Kidney (tissue), 10 donors: ENCODE measurements at regions not wholly inside any gene's neighbourhood (a gene's known extent, or its start where the extent isn't known, plus 50 kb on each side); places are given as distances from the start of the nearest gene placed in this dataset.
"Not testable (repeated sequence)": the region's sequence is repeated elsewhere in the genome, so short reads cannot be mapped to it uniquely, and the experiment has no call there.

Source experiments
- DNase-seq, 5 donors: peaks; one replicate each; pipeline ENCODE4 v3.0.0-alpha.2; 2013 to 2020
- FAIRE-seq: peaks from 2 replicates; lab custom pipeline; 2012; peaks lifted over from hg19 to GRCh38; lab: Jason Lieb, UNC
- H3K27ac ChIP-seq, 2 donors: one replicate each; pipeline ENCODE4 v1.7.0; 2013; ENCODE audit warnings: low read depth in 2 of 2, low read length in 2 of 2, inconsistent platforms in 1 of 2
- H3K27me3 ChIP-seq: one replicate; pipeline ENCODE4 v1.7.1; 2013; ENCODE audit warnings: low read length, inconsistent platforms; ENCODE audit not compliant: control insufficient read depth, insufficient read depth
- H3K36me3 ChIP-seq, 3 donors: one replicate each; pipeline versions ENCODE4 v1.7.0 to v1.7.1; 2013; ENCODE audit warnings: low read length in 3 of 3, control low read depth in 1 of 3, inconsistent platforms in 1 of 3; ENCODE audit not compliant: insufficient read depth in 3 of 3, control insufficient read depth in 2 of 3
- H3K4me1 ChIP-seq, 3 donors: one replicate each; pipeline versions ENCODE4 v1.7.0 to v1.7.1; 2013; ENCODE audit warnings: low read length in 3 of 3, inconsistent platforms in 1 of 3, low read depth in 1 of 3; ENCODE audit not compliant: control insufficient read depth in 2 of 3, insufficient read depth in 2 of 3
- H3K4me3 ChIP-seq, 3 donors: one replicate each; pipeline versions ENCODE4 v1.7.0 to v1.8.1; 2013; ENCODE audit warnings: low read length in 3 of 3, control low read depth in 1 of 3, inconsistent platforms in 1 of 3
- H3K9ac ChIP-seq, 3 donors: one replicate each; pipeline versions ENCODE4 v1.7.0 to v1.7.1; 2013; ENCODE audit warnings: low read length in 3 of 3, control low read depth in 1 of 3, inconsistent platforms in 1 of 3
- H3K9me3 ChIP-seq, 3 donors: one replicate each; pipeline versions ENCODE4 v1.7.0 to v1.7.1; 2013; ENCODE audit warnings: low read length in 3 of 3, control low read depth in 1 of 3, inconsistent platforms in 1 of 3; ENCODE audit not compliant: control insufficient read depth in 2 of 3, insufficient read depth in 1 of 3
- intact Hi-C: fragments of 100-400 bp; cut with DNase I; formaldehyde crosslinking; loops from one replicate; pipeline ENCODE4 v1.11.1; 2022
- donor health status: control.
- donor health status: control.
- donor health status: DM: yes; HTN: yes; CAD: no.
- donor health status: Normal renal cell carcinoma (clear cell type).

DNA sequence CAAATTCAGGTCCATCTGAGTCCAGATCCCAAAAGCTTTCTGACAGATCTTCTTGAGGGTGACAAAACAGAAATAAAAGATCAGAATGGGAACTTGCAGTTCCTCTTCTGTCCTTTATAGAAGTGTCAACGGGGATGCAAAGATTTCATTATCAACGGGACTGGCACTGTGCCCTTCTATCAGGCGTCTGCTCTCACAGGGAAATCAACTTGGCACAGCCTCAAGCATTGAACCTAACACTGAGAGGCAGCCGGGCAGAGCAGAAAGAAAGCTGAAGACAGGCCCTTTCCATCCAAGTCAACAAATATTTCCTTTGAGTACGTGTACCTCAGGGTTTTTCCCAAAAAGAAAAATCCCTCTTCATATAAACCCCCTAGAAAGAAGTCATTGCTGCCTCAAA, 194.5 kb downstream of the NPIPA8 start:
- H3K9me3 ChIP-seq, H3K4me3 ChIP-seq, H3K27ac ChIP-seq, FAIRE-seq, H3K9ac ChIP-seq, H3K27me3 ChIP-seq, intact Hi-C loops, H3K4me1 ChIP-seq, DNase-seq, H3K36me3 ChIP-seq: not testable (repeated sequence)

DNA sequence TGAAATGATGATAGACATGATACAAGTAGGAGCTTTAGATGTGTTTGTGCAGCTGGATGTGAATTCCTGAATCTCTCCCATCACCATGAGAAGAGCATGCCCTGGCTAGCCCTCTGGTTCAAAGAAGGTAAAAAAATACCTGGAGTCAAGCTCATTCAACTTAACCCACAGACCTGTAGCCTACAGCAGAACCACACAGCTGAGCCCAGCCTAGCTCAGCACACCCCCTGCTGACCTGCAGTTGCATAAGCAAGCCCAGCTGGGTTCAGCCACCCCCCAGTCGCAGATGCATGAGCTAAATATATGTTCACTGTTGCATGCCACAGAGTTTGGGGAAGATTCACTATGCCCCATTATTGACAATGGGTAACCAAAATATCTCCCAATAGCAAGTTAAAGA, 200.2 kb downstream of the NPIPA8 start:
- DNase-seq, H3K9me3 ChIP-seq, H3K36me3 ChIP-seq, H3K27me3 ChIP-seq, FAIRE-seq, intact Hi-C loops, H3K27ac ChIP-seq, H3K4me3 ChIP-seq, H3K9ac ChIP-seq, H3K4me1 ChIP-seq: not testable (repeated sequence)

DNA sequence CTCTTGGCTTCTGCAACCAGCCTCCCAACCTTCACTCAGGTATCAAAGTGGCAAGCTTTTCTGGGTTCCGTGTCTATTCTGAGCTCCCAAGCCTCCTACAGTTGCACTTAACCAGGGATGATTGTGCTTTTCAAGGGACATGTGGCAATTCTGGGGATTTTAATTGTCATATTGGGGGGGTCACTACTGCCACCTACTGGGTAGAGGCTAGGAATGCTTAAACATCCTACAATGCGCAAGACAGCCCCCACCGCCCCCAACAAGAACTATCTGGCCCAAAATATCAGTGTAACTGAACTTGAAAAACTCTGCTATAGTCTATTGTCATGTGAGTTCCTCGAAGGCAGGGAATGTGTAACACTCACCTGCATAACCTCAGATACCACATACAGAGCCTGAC, 201.5 kb downstream of the NPIPA8 start:
- H3K4me1 ChIP-seq, H3K27me3 ChIP-seq, H3K9me3 ChIP-seq, H3K27ac ChIP-seq, DNase-seq, H3K36me3 ChIP-seq, H3K4me3 ChIP-seq, FAIRE-seq, intact Hi-C loops, H3K9ac ChIP-seq: not testable (repeated sequence)

DNA sequence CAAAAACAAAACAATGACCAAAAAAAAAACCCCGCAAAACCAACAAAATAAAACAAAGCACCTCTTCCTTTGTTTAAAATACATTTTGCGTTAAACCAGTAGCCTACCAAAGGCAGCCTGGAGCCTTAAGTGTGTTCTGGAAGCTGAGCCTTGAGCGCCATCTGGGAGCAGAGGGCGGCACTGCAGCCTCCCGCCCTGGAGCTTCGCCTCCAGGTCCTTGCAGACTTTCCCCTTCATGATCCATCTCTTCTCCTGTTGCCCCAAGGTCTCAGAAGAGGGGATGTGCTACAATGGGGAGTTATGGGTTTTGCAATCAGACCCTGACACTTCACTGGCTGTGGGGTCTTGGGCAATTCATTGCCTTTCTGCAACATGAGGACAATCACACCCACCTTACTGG, 204.9 kb downstream of the NPIPA8 start:
- H3K27me3 ChIP-seq, DNase-seq, intact Hi-C loops, H3K9ac ChIP-seq, H3K4me1 ChIP-seq, H3K27ac ChIP-seq, H3K9me3 ChIP-seq, H3K36me3 ChIP-seq, FAIRE-seq, H3K4me3 ChIP-seq: not testable (repeated sequence)

DNA sequence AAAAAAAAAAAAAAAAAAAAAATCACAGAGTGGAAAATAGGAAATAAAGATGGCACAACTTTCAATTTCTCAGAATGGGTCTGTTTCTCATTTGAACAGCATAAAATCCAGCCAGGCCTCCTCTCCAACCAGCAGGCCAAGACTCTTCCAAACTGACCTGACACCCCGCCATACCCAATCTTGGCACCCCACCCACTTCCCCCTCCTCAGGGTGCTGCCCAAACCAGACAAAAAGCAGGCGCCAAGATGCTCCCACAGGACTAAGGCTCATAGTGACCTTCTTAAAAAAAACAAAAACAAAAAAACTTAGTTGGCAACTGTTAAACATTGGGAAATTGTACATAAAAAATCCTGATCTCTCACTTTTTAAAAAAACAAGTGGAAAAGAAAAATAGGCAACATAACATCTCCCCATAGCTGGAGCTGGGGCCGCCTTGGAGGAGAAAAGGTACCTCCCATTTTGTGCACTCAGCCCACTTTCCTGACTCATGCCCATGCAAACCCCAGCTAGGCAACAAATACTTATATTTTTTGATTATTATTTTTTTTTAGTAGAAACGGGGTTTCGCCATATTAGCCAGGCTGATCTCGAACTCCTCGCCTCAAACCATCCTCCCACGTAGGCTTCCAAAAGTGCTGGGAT, 205.9 kb downstream of the NPIPA8 start:
- H3K27ac ChIP-seq, H3K9me3 ChIP-seq, H3K36me3 ChIP-seq, H3K4me1 ChIP-seq, intact Hi-C loops, FAIRE-seq, H3K4me3 ChIP-seq, DNase-seq, H3K27me3 ChIP-seq, H3K9ac ChIP-seq: not testable (repeated sequence)

DNA sequence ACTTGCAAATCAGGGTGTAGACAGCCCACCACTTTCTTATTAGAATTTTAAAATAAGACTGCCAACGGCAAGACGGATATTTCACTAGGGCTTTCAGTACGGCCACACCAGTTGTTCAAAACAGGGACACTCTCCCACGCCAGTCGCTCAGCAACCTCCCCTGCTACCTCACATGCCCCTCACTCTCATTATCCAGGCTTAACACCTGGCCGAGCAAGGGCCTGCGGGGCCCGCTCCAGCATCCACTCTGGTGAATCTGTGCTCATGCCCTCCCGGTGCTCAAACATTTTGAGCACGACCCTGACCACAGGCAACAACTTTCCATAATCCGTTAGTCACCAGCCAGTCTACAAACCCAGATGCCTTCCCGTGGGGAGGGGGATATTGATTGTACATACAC, 209.5 kb downstream of the NPIPA8 start:
- FAIRE-seq, intact Hi-C loops, DNase-seq: not testable (repeated sequence)

DNA sequence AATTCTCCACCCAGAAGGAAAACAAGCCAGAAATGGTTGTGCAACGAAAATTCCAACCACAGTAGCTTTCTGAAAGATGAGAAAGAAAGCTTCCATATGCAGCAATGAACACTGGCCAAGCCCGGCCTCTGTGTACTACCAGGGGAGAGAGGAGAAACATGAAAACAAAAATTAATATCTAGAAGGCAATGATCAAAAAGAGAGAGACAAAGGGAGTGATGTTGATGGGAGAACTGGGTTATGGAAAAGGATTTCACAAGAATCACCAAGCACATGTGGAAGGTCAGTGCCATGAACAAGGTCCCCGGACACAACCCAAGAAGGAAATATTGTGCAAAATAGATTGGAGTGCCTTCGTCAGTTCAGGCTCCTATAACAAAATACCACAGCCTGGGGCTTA, 217.4 kb downstream of the NPIPA8 start:
- H3K36me3 ChIP-seq, intact Hi-C loops, H3K9ac ChIP-seq, H3K27ac ChIP-seq, H3K4me1 ChIP-seq, H3K4me3 ChIP-seq, DNase-seq, H3K27me3 ChIP-seq, FAIRE-seq, H3K9me3 ChIP-seq: not testable (repeated sequence)

More for the DNA sequence above, 209.5 kb downstream of the NPIPA8 start:
- not testable (repeated sequence) for H3K36me3 ChIP-seq, H3K27ac ChIP-seq, H3K4me3 ChIP-seq, H3K27me3 ChIP-seq, H3K9ac ChIP-seq, H3K9me3 ChIP-seq, H3K4me1 ChIP-seq

DNA sequence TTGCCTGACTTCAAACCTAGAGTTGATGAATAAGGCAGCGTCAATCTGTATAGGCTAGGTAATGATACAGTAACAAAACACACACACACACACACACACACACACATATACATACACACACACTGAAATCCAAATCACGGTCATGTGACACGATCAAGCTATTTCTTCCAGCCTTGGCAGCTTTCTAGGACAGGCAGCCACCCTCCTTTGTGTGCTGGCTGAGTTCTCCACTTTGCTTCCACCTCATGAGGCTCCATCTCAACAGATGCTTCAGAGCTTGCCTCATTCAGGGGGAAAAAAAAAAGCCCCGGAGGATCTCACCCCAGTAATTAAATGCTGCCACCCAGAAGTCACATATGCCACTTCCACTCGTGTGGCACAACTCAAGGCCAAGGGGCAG, 217.9 kb downstream of the NPIPA8 start:
- H3K27ac ChIP-seq, H3K27me3 ChIP-seq, FAIRE-seq, intact Hi-C loops, H3K36me3 ChIP-seq, DNase-seq, H3K4me1 ChIP-seq, H3K9ac ChIP-seq, H3K4me3 ChIP-seq, H3K9me3 ChIP-seq: not testable (repeated sequence)
